Stimulated activated CD4-positive, alpha-beta T cell treated with anti-CD3 and anti-CD28 coated beads, Interleukin-15, amount 100 ng/mL, for 48 hours (primary cell): ENCODE measurements at regions not wholly inside any gene's neighbourhood (a gene's known extent, or its start where the extent isn't known, plus 50 kb on each side); places are given as distances from the start of the nearest gene placed in this dataset.

Experiments used
- DNase-seq, 2 donors: peaks; one replicate each; pipeline ENCODE4 v3.0.0-alpha.2; 2020; ENCODE audit warnings: low read depth in 2 of 2

GRCh38 chr3:117518364-117518763 is 808.8 kb downstream of the TUSC7 start:
- no peak for DNase-seq

GRCh38 chr3:117519776-117520175 is 810.2 kb downstream of the TUSC7 start:
- no peak for DNase-seq

- DNase-seq, result no peak
Measured at GRCh38 chr3:117520582-117520981, 811.0 kb downstream of the TUSC7 start.

GRCh38 chr3:117523418-117523817 is 813.8 kb downstream of the TUSC7 start:
- no peak for DNase-seq

GRCh38 chr3:117524890-117525289 is 815.3 kb downstream of the TUSC7 start:
- no peak for DNase-seq

- DNase-seq, result no peak
Measured at GRCh38 chr3:117526470-117527079, 817.0 kb downstream of the TUSC7 start.

- DNase-seq, result no peak
Measured at GRCh38 chr3:117527346-117527745, 817.8 kb downstream of the TUSC7 start.

- DNase-seq, result no peak
Measured at GRCh38 chr3:117528688-117529087, 819.1 kb downstream of the TUSC7 start.

- DNase-seq, result no peak
Measured at GRCh38 chr3:117531078-117531767, 821.6 kb downstream of the TUSC7 start.

- no peak for DNase-seq
Measured at GRCh38 chr3:117532268-117532667, 822.7 kb downstream of the TUSC7 start.

- no peak for DNase-seq
Measured at GRCh38 chr3:117534138-117534537, 824.6 kb downstream of the TUSC7 start.

- DNase-seq, result no peak
Measured at GRCh38 chr3:117536006-117536405, 826.4 kb downstream of the TUSC7 start.

GRCh38 chr3:117537949-117538348 is 828.4 kb downstream of the TUSC7 start:
- DNase-seq, result no peak

- DNase-seq, result no peak
Measured at GRCh38 chr3:117539729-117540128, 830.1 kb downstream of the TUSC7 start.

GRCh38 chr3:117540597-117540996 is 831.0 kb downstream of the TUSC7 start:
- no peak for DNase-seq

- no peak for DNase-seq
Measured at GRCh38 chr3:117541721-117542120, 832.1 kb downstream of the TUSC7 start.

GRCh38 chr3:117543521-117543920 is 833.9 kb downstream of the TUSC7 start:
- no peak for DNase-seq

- no peak for DNase-seq
Measured at GRCh38 chr3:117545484-117545883, 835.9 kb downstream of the TUSC7 start.

GRCh38 chr3:117547956-117548550 is 838.5 kb downstream of the TUSC7 start:
- no peak for DNase-seq

- DNase-seq, result no peak
Measured at GRCh38 chr3:117548600-117548999, 839.0 kb downstream of the TUSC7 start.

- DNase-seq, result no peak
Measured at GRCh38 chr3:117549716-117550115, 840.1 kb downstream of the TUSC7 start.

- DNase-seq, result no peak
Measured at GRCh38 chr3:117550766-117551165, 841.2 kb downstream of the TUSC7 start.

- no peak for DNase-seq
Measured at GRCh38 chr3:117553461-117553860, 843.9 kb downstream of the TUSC7 start.
